Muscle of leg (tissue), 3 donors: ENCODE measurements at regions not wholly inside any gene's neighbourhood (a gene's known extent, or its start where the extent isn't known, plus 50 kb on each side); places are given as distances from the start of the nearest gene placed in this dataset.

Source experiments
- DNase-seq: peaks from one replicate; pipeline ENCODE4 v3.0.0; 2013
- H3K27ac ChIP-seq: one replicate; pipeline ENCODE4 v1.5.1; 2013; ENCODE audit warnings: mild to moderate bottlenecking, low read length, control low read depth
- H3K27me3 ChIP-seq: one replicate; pipeline ENCODE4 v1.6.1; 2013; ENCODE audit warnings: low read length; ENCODE audit not compliant: control insufficient read depth, insufficient read depth
- H3K36me3 ChIP-seq: one replicate; pipeline ENCODE4 v1.6.1; 2013; ENCODE audit warnings: low read length; ENCODE audit not compliant: control insufficient read depth, insufficient read depth
- H3K4me1 ChIP-seq: one replicate; pipeline ENCODE4 v1.6.1; 2013; ENCODE audit warnings: low read length; ENCODE audit not compliant: control insufficient read depth, insufficient read depth
- H3K4me3 ChIP-seq: one replicate; pipeline ENCODE4 v1.5.1; 2013; ENCODE audit warnings: low read length, control low read depth
- H3K9me3 ChIP-seq: replicated peaks from 2 replicates; pipeline ENCODE4 v1.6.1; 2013; ENCODE audit warnings: low read depth, low read length; ENCODE audit not compliant: control insufficient read depth
- WGBS: methylation state at CpG from one replicate; pipeline ENCODE4 v1.1.5; 2013; ENCODE audit warnings: missing lambda C conversion rate; ENCODE audit not compliant: insufficient coverage; 5-methylcytosine and 5-hydroxymethylcytosine counted together

- peaks cover 5% of the 10 kb centered on the region for H3K4me1 ChIP-seq
- no peak overlapping the region for H3K27ac ChIP-seq
- no peak overlapping the region for H3K4me3 ChIP-seq
- no peaks in the 10 kb centered on the region for H3K27me3 ChIP-seq
- no peaks in the 10 kb centered on the region for H3K9me3 ChIP-seq
- no peaks in the 10 kb centered on the region for H3K36me3 ChIP-seq
- WGBS, result 73% methylated on average over 3 of the region's 3 CpGs
- DNase-seq, result no peak
These were observed 222.4 kb downstream of the KDR start for GRCh38 chr4:54902976-54903375.

- Histone ChIP-seq H3K9me3 (no peaks in the 10 kb centered on the region), H3K36me3 (no peaks in the 10 kb centered on the region)
- WGBS, result no CpG with 5 or more reads among the region's 1 CpG
These were observed 223.1 kb downstream of the KDR start for GRCh38 chr4:54902271-54902670.

GRCh38 chr4:54901202-54901601 lies 224.2 kb downstream of the KDR start:
- Histone ChIP-seq H3K27me3 (no peaks in the 10 kb centered on the region), H3K4me1 (peaks cover 5% of the 10 kb centered on the region), H3K27ac (no peak overlapping the region), H3K4me3 (no peak overlapping the region), H3K36me3 (no peaks in the 10 kb centered on the region), H3K9me3 (no peaks in the 10 kb centered on the region)
- DNase-seq, result no peak
- 100% methylated on average over 1 of the region's 1 CpG for WGBS

More at GRCh38 chr4:54902271-54902670, 223.1 kb downstream of the KDR start:
- no peak for DNase-seq
- no peak overlapping the region for H3K27ac ChIP-seq
- no peak overlapping the region for H3K4me3 ChIP-seq
- H3K4me1 ChIP-seq, result peaks cover 5% of the 10 kb centered on the region
- no peaks in the 10 kb centered on the region for H3K27me3 ChIP-seq

- peak overlapping the region; percentile 68 for H3K27ac ChIP-seq
- H3K4me3 ChIP-seq, result no peak overlapping the region
- H3K27me3 ChIP-seq, result no peaks in the 10 kb centered on the region
- no peaks in the 10 kb centered on the region for H3K9me3 ChIP-seq
- DNase-seq, result peak; percentile 77
- WGBS, result 80% methylated on average over 1 of the region's 2 CpGs
- H3K36me3 ChIP-seq, result no peaks in the 10 kb centered on the region
- H3K4me1 ChIP-seq, result peaks cover 5% of the 10 kb centered on the region
These were observed 226.6 kb downstream of the KDR start for GRCh38 chr4:54898656-54899340.

GRCh38 chr4:54898056-54898562 lies 227.3 kb downstream of the KDR start:
- Histone ChIP-seq H3K9me3 (no peaks in the 10 kb centered on the region), H3K27me3 (no peaks in the 10 kb centered on the region), H3K4me1 (peaks cover 5% of the 10 kb centered on the region), H3K4me3 (no peak overlapping the region), H3K27ac (peak overlapping the region; percentile 10), H3K36me3 (no peaks in the 10 kb centered on the region)
- no CpG with 5 or more reads among the region's 1 CpG for WGBS
- no peak for DNase-seq

- Histone ChIP-seq H3K4me1 (peaks cover 5% of the 10 kb centered on the region), H3K27ac (no peak overlapping the region), H3K4me3 (no peak overlapping the region), H3K36me3 (no peaks in the 10 kb centered on the region), H3K9me3 (no peaks in the 10 kb centered on the region), H3K27me3 (no peaks in the 10 kb centered on the region)
- WGBS, result no CpG with 5 or more reads among the region's 1 CpG
- DNase-seq, result no peak
These were observed 227.8 kb downstream of the KDR start for GRCh38 chr4:54897590-54897989.

GRCh38 chr4:54882616-54883015 lies 224.9 kb downstream of the KIT start:
- no peak for DNase-seq

GRCh38 chr4:54879576-54879975 lies 221.8 kb downstream of the KIT start:
- Histone ChIP-seq H3K36me3 (no peaks in the 10 kb centered on the region), H3K27ac (no peak overlapping the region), H3K4me3 (no peak overlapping the region), H3K4me1 (no peaks in the 10 kb centered on the region), H3K9me3 (no peaks in the 10 kb centered on the region), H3K27me3 (no peaks in the 10 kb centered on the region)
- no peak for DNase-seq

More at GRCh38 chr4:54882616-54883015, 224.9 kb downstream of the KIT start:
- Histone ChIP-seq H3K36me3 (no peaks in the 10 kb centered on the region), H3K9me3 (no peaks in the 10 kb centered on the region), H3K4me3 (no peak overlapping the region), H3K27me3 (no peaks in the 10 kb centered on the region), H3K4me1 (no peaks in the 10 kb centered on the region), H3K27ac (no peak overlapping the region)
- no CpG with 5 or more reads among the region's 2 CpGs for WGBS

- Histone ChIP-seq H3K4me1 (no peaks in the 10 kb centered on the region), H3K4me3 (no peak overlapping the region), H3K9me3 (no peaks in the 10 kb centered on the region), H3K36me3 (no peaks in the 10 kb centered on the region), H3K27me3 (no peaks in the 10 kb centered on the region), H3K27ac (no peak overlapping the region)
- no peak for DNase-seq
- no CpG with 5 or more reads among the region's 2 CpGs for WGBS
These were observed 219.2 kb downstream of the KIT start for GRCh38 chr4:54877006-54877405.

- no peaks in the 10 kb centered on the region for H3K9me3 ChIP-seq
- H3K4me3 ChIP-seq, result no peak overlapping the region
- DNase-seq, result no peak
- 75% methylated on average over 1 of the region's 3 CpGs for WGBS
- H3K27ac ChIP-seq, result no peak overlapping the region
- H3K4me1 ChIP-seq, result no peaks in the 10 kb centered on the region
- H3K36me3 ChIP-seq, result no peaks in the 10 kb centered on the region
- no peaks in the 10 kb centered on the region for H3K27me3 ChIP-seq
These were observed 214.5 kb downstream of the KIT start for GRCh38 chr4:54872261-54872660.
